Keratinocyte (primary cell): ENCODE measurements at regions not wholly inside any gene's neighbourhood (a gene's known extent, or its start where the extent isn't known, plus 50 kb on each side); places are given as distances from the start of the nearest gene placed in this dataset.
A peak's percentile ranks its signal among the peaks of the same experiment; 100 is the strongest.

ENCODE experiments used
- DNase-seq: peaks from one replicate; pipeline ENCODE4 v3.0.0-alpha.2; 2011; ENCODE audit warnings: low read depth, missing footprints, low spot score
- FAIRE-seq: peaks from 2 replicates; lab custom pipeline; 2011; peaks lifted over from hg19 to GRCh38; lab: Jason Lieb, UNC
- H2AFZ ChIP-seq: 2 replicates; pipeline ENCODE4 v1.6.0; 2012; ENCODE audit warnings: low read length, control low read depth, inconsistent platforms; ENCODE audit not compliant: control insufficient read depth
- H3K27ac ChIP-seq: 2 replicates; pipeline ENCODE4 v1.5.1; 2011; ENCODE audit warnings: low read length; ENCODE audit not compliant: control insufficient read depth, insufficient read depth
- H3K27me3 ChIP-seq: 3 replicates; pipeline ENCODE4 v1.6.0; 2011; ENCODE audit warnings: low read length; ENCODE audit not compliant: control insufficient read depth, insufficient read depth; ENCODE audit errors: extremely low read depth
- H3K36me3 ChIP-seq, 2 experiments: 2 replicates in 1 of 2; 3 replicates in 1 of 2; pipeline ENCODE4 v1.5.1; 2011; ENCODE audit warnings: low read length in 2 of 2, mild to moderate bottlenecking in 1 of 2; ENCODE audit not compliant: control insufficient read depth in 2 of 2, insufficient read depth in 2 of 2; ENCODE audit errors: extremely low read depth in 1 of 2
- H3K4me1 ChIP-seq: 3 replicates; pipeline ENCODE4 v1.5.1; 2011; ENCODE audit warnings: low read length; ENCODE audit not compliant: control insufficient read depth, insufficient read depth; ENCODE audit errors: extremely low read depth
- H3K4me2 ChIP-seq: 3 replicates; pipeline ENCODE4 v1.6.0; 2011; ENCODE audit warnings: low read depth, low read length; ENCODE audit not compliant: control insufficient read depth, insufficient read depth; ENCODE audit errors: extremely low read depth
- H3K4me3 ChIP-seq, 3 experiments: fragments of 200-600 bp in 1 of 3; sonication (generic) in 1 of 3; 2 replicates in 2 of 3; 3 replicates in 1 of 3; pipeline ENCODE4 v1.5.1; 2011 to 2016; ENCODE audit warnings: low read length in 3 of 3, mild to moderate bottlenecking in 3 of 3, control low read depth in 2 of 3, inconsistent platforms in 1 of 3, low read depth in 1 of 3, mixed read lengths in 1 of 3, mixed run types in 1 of 3, moderate library complexity in 1 of 3; ENCODE audit not compliant: control insufficient read depth in 2 of 3, insufficient read depth in 2 of 3; ENCODE audit errors: extremely low read depth in 1 of 3
- H3K79me2 ChIP-seq: 2 replicates; pipeline ENCODE4 v1.6.0; 2012; ENCODE audit warnings: low read length; ENCODE audit not compliant: control insufficient read depth, insufficient read depth
- H3K9ac ChIP-seq: 3 replicates; pipeline ENCODE4 v1.6.0; 2011; ENCODE audit warnings: low read length; ENCODE audit not compliant: control insufficient read depth, insufficient read depth; ENCODE audit errors: extremely low read depth
- H3K9me1 ChIP-seq: 3 replicates; pipeline ENCODE4 v1.6.0; 2011; ENCODE audit warnings: low read length; ENCODE audit not compliant: control insufficient read depth, insufficient read depth; ENCODE audit errors: extremely low read depth
- H3K9me3 ChIP-seq: 2 replicates; pipeline ENCODE4 v1.5.1; 2012; ENCODE audit warnings: low read depth, low read length; ENCODE audit not compliant: control insufficient read depth
- H4K20me1 ChIP-seq: 3 replicates; pipeline ENCODE4 v1.6.0; 2011; ENCODE audit warnings: low read length; ENCODE audit not compliant: control insufficient read depth, insufficient read depth; ENCODE audit errors: extremely low read depth
- CTCF ChIP-seq, 3 experiments: IDR thresholded peaks in 1 of 3; conservative IDR thresholded peaks in 1 of 3; optimal IDR thresholded peaks in 1 of 3; 2 replicates in 2 of 3; 3 replicates in 1 of 3; pipeline versions ENCODE3 to v1.5.1; 2011; ENCODE audit warnings: low read length in 3 of 3, mild to moderate bottlenecking in 3 of 3, moderate library complexity in 2 of 3, control low read depth in 1 of 3, inconsistent platforms in 1 of 3; ENCODE audit not compliant: insufficient read depth in 2 of 3; ENCODE audit errors: extremely low read depth in 1 of 3
- EZH2 ChIP-seq: IDR thresholded peaks from one replicate; pipeline ENCODE4 v1.6.1; 2012; ENCODE audit warnings: inconsistent platforms, mild to moderate bottlenecking, low read length, moderate library complexity
- dilution Hi-C: fragments of 300-500 bp; cut with MboI; formaldehyde crosslinking; loops from one replicate; pipeline ENCODE4 v1.7.0; 2020; ENCODE audit warnings: low sequenced_read_pairs; ENCODE audit not compliant: extremely low pct_ligation_motif_present

GRCh38 chr1:218501161-218501560, 156.0 kb downstream of the TGFB2 start:
- Histone ChIP-seq H3K27ac (no peak overlapping the region), H3K27me3 (no peaks in the 10 kb centered on the region), H3K9ac (no peak overlapping the region), H3K4me3 (no peak overlapping the region), H2AFZ (no peak overlapping the region), H3K9me1 (no peaks in the 10 kb centered on the region), H3K79me2 (no peaks in the 10 kb centered on the region), H4K20me1 (no peaks in the 10 kb centered on the region), H3K9me3 (no peaks in the 10 kb centered on the region), H3K4me1 (peaks cover 35% of the 10 kb centered on the region), H3K36me3 (no peaks in the 10 kb centered on the region), H3K4me2 (no peak overlapping the region)
- dilution Hi-C loops = no loop called here
- FAIRE-seq (peak; percentile 17), DNase-seq (no peak)
- TF ChIP-seq EZH2 = no peak
- no peak for TF ChIP-seq CTCF (optimal IDR thresholded peaks at IDR 0.05 in 1 of 3, IDR thresholded peaks at IDR 0.05 in 1 of 3, conservative IDR thresholded peaks at IDR 0.05 in 1 of 3; ENCODE audit: extremely low read depth in 1 of 3, insufficient read depth in 2 of 3, low read length in 3 of 3)

GRCh38 chr1:218502383-218502782, 157.2 kb downstream of the TGFB2 start:
- H3K4me3 ChIP-seq = no peak overlapping the region
- H2AFZ ChIP-seq = no peak overlapping the region
- peaks cover 26% of the 10 kb centered on the region for H3K4me1 ChIP-seq
- H3K36me3 ChIP-seq = no peaks in the 10 kb centered on the region
- no peak overlapping the region for H3K4me2 ChIP-seq
- FAIRE-seq (no peak), DNase-seq (no peak)
- no peaks in the 10 kb centered on the region for H3K9me1 ChIP-seq
- H3K9ac ChIP-seq = no peak overlapping the region
- dilution Hi-C loops = no loop called here
- no peaks in the 10 kb centered on the region for H3K27me3 ChIP-seq
- no peak for TF ChIP-seq EZH2
- H3K27ac ChIP-seq = no peak overlapping the region
- H3K9me3 ChIP-seq = peaks cover 1% of the 10 kb centered on the region
- H3K79me2 ChIP-seq = no peaks in the 10 kb centered on the region
- H4K20me1 ChIP-seq = no peaks in the 10 kb centered on the region

GRCh38 chr1:218503102-218503501, 158.0 kb downstream of the TGFB2 start:
- Histone ChIP-seq H3K4me1 (peaks cover 19% of the 10 kb centered on the region), H3K4me2 (no peak overlapping the region)
- no peak for FAIRE-seq

More at GRCh38 chr1:218503102-218503501, 158.0 kb downstream of the TGFB2 start:
- Histone ChIP-seq H3K9me3 (peaks cover 3% of the 10 kb centered on the region), H4K20me1 (no peaks in the 10 kb centered on the region), H2AFZ (no peak overlapping the region), H3K4me3 (no peak overlapping the region), H3K27ac (no peak overlapping the region), H3K27me3 (no peaks in the 10 kb centered on the region), H3K36me3 (no peaks in the 10 kb centered on the region), H3K9me1 (no peaks in the 10 kb centered on the region), H3K79me2 (no peaks in the 10 kb centered on the region), H3K9ac (no peak overlapping the region)
- dilution Hi-C loops = no loop called here
- no peak for TF ChIP-seq EZH2
- no peak for TF ChIP-seq CTCF (optimal IDR thresholded peaks at IDR 0.05 in 1 of 3, IDR thresholded peaks at IDR 0.05 in 1 of 3, conservative IDR thresholded peaks at IDR 0.05 in 1 of 3; ENCODE audit: extremely low read depth in 1 of 3, insufficient read depth in 2 of 3, low read length in 3 of 3)
- DNase-seq = no peak
